ENCODE measurements at regions not wholly inside any gene's neighbourhood (a gene's known extent, or its start where the extent isn't known, plus 50 kb on each side); places are given as distances from the start of the nearest gene placed in this dataset.

GRCh38 chr16:59748531-59748930, 1014.4 kb upstream of the GOT2 start:
- H3K36me3 ChIP-seq (ENCODE audit: control insufficient read depth in 3 of 3, insufficient read depth in 2 of 3, low read depth in 1 of 3, low read length in 3 of 3), result no peaks in the 10 kb centered on the region
- H3K4me1 ChIP-seq (ENCODE audit: control insufficient read depth in 3 of 3, insufficient read depth in 2 of 3, low read depth in 1 of 3, low read length in 2 of 3), result no peaks in the 10 kb centered on the region
- no peak for DNase-seq
- 67 to 84% (median 74%) methylated on average over 3 of the region's 3 CpGs for WGBS, 3 donors
- no peak for FAIRE-seq
- no peak overlapping the region for H3K4me3 ChIP-seq (ENCODE audit: low read depth in 1 of 3, low read length in 3 of 3)
- no peaks in the 10 kb centered on the region for H3K27me3 ChIP-seq (ENCODE audit: control insufficient read depth in 3 of 3, insufficient read depth in 3 of 3, low read length in 3 of 3)
- no peaks in the 10 kb centered on the region for H3K9me3 ChIP-seq (ENCODE audit: control insufficient read depth in 2 of 2, insufficient read depth in 1 of 2, low read depth in 1 of 2, low read length in 1 of 2)
- H3K27ac ChIP-seq (ENCODE audit: low read depth in 1 of 3, low read length in 2 of 3), result no peak overlapping the region

- no peaks in the 10 kb centered on the region for H3K9me3 ChIP-seq (ENCODE audit: control insufficient read depth in 2 of 2, insufficient read depth in 1 of 2, low read depth in 1 of 2, low read length in 1 of 2)
- no peak for DNase-seq
- H3K27me3 ChIP-seq (ENCODE audit: control insufficient read depth in 3 of 3, insufficient read depth in 3 of 3, low read length in 3 of 3), result no peaks in the 10 kb centered on the region
- no peaks in the 10 kb centered on the region for H3K4me1 ChIP-seq (ENCODE audit: control insufficient read depth in 3 of 3, insufficient read depth in 2 of 3, low read depth in 1 of 3, low read length in 2 of 3)
- 86 to 89% (median 89%) methylated on average over 5 of the region's 5 CpGs for WGBS, 3 donors
- H3K27ac ChIP-seq (ENCODE audit: low read depth in 1 of 3, low read length in 2 of 3), result no peak overlapping the region
- FAIRE-seq, result no peak
- H3K4me3 ChIP-seq (ENCODE audit: low read depth in 1 of 3, low read length in 3 of 3), result no peak overlapping the region
- H3K36me3 ChIP-seq (ENCODE audit: control insufficient read depth in 3 of 3, insufficient read depth in 2 of 3, low read depth in 1 of 3, low read length in 3 of 3), result no peaks in the 10 kb centered on the region
Measured at GRCh38 chr16:59743504-59743903, 1009.4 kb upstream of the GOT2 start.

- no peaks in the 10 kb centered on the region for H3K36me3 ChIP-seq (ENCODE audit: control insufficient read depth in 3 of 3, insufficient read depth in 2 of 3, low read depth in 1 of 3, low read length in 3 of 3)
- no peaks in the 10 kb centered on the region for H3K4me1 ChIP-seq (ENCODE audit: control insufficient read depth in 3 of 3, insufficient read depth in 2 of 3, low read depth in 1 of 3, low read length in 2 of 3)
- no peak for FAIRE-seq
- H3K4me3 ChIP-seq (ENCODE audit: low read depth in 1 of 3, low read length in 3 of 3), result no peak overlapping the region
- H3K9me3 ChIP-seq (ENCODE audit: control insufficient read depth in 2 of 2, insufficient read depth in 1 of 2, low read depth in 1 of 2, low read length in 1 of 2), result no peaks in the 10 kb centered on the region
- DNase-seq, result no peak
- H3K27me3 ChIP-seq (ENCODE audit: control insufficient read depth in 3 of 3, insufficient read depth in 3 of 3, low read length in 3 of 3), result no peaks in the 10 kb centered on the region
- H3K27ac ChIP-seq (ENCODE audit: low read depth in 1 of 3, low read length in 2 of 3), result no peak overlapping the region
Measured at GRCh38 chr16:59740858-59741257, 1006.7 kb upstream of the GOT2 start.

- FAIRE-seq (no peak), DNase-seq (no peak)
- H3K4me1 ChIP-seq (ENCODE audit: control insufficient read depth in 3 of 3, insufficient read depth in 2 of 3, low read depth in 1 of 3, low read length in 2 of 3), result no peaks in the 10 kb centered on the region
- no peak overlapping the region for H3K4me3 ChIP-seq (ENCODE audit: low read depth in 1 of 3, low read length in 3 of 3)
- WGBS, 3 donors, result 29 to 47% (median 29%) methylated on average over 1 of the region's 1 CpG
- H3K9me3 ChIP-seq (ENCODE audit: control insufficient read depth in 2 of 2, insufficient read depth in 1 of 2, low read depth in 1 of 2, low read length in 1 of 2), result no peaks in the 10 kb centered on the region
- H3K36me3 ChIP-seq (ENCODE audit: control insufficient read depth in 3 of 3, insufficient read depth in 2 of 3, low read depth in 1 of 3, low read length in 3 of 3), result no peaks in the 10 kb centered on the region
- H3K27ac ChIP-seq (ENCODE audit: low read depth in 1 of 3, low read length in 2 of 3), result no peak overlapping the region
- no peaks in the 10 kb centered on the region for H3K27me3 ChIP-seq (ENCODE audit: control insufficient read depth in 3 of 3, insufficient read depth in 3 of 3, low read length in 3 of 3)
Measured at GRCh38 chr16:59737274-59737673, 1003.2 kb upstream of the GOT2 start.

- peaks cover 3% of the 10 kb centered on the region in 2 donors for H3K9me3 ChIP-seq (ENCODE audit: control insufficient read depth in 2 of 2, insufficient read depth in 1 of 2, low read depth in 1 of 2, low read length in 1 of 2)
- no peaks in the 10 kb centered on the region for H3K27me3 ChIP-seq (ENCODE audit: control insufficient read depth in 3 of 3, insufficient read depth in 3 of 3, low read length in 3 of 3)
- H3K36me3 ChIP-seq (ENCODE audit: control insufficient read depth in 3 of 3, insufficient read depth in 2 of 3, low read depth in 1 of 3, low read length in 3 of 3), result no peaks in the 10 kb centered on the region
- H3K4me3 ChIP-seq (ENCODE audit: low read depth in 1 of 3, low read length in 3 of 3), result no peak overlapping the region
- DNase-seq (no peak), FAIRE-seq (no peak)
- H3K4me1 ChIP-seq (ENCODE audit: control insufficient read depth in 3 of 3, insufficient read depth in 2 of 3, low read depth in 1 of 3, low read length in 2 of 3), result no peaks in the 10 kb centered on the region
- no peak overlapping the region for H3K27ac ChIP-seq (ENCODE audit: low read depth in 1 of 3, low read length in 2 of 3)
Measured at GRCh38 chr16:59733321-59733720, 999.2 kb upstream of the GOT2 start.

GRCh38 chr16:59729613-59730012, 995.5 kb upstream of the GOT2 start:
- 91 to 93% (median 91%) methylated on average over 3 of the region's 3 CpGs for WGBS, 3 donors
- Histone ChIP-seq H3K4me1 (ENCODE audit: control insufficient read depth in 3 of 3, insufficient read depth in 2 of 3, low read depth in 1 of 3, low read length in 2 of 3) (no peaks in the 10 kb centered on the region), H3K36me3 (ENCODE audit: control insufficient read depth in 3 of 3, insufficient read depth in 2 of 3, low read depth in 1 of 3, low read length in 3 of 3) (no peaks in the 10 kb centered on the region), H3K27ac (ENCODE audit: low read depth in 1 of 3, low read length in 2 of 3) (no peak overlapping the region), H3K4me3 (ENCODE audit: low read depth in 1 of 3, low read length in 3 of 3) (no peak overlapping the region), H3K9me3 (ENCODE audit: control insufficient read depth in 2 of 2, insufficient read depth in 1 of 2, low read depth in 1 of 2, low read length in 1 of 2) (peaks cover 3% of the 10 kb centered on the region in 2 donors), H3K27me3 (ENCODE audit: control insufficient read depth in 3 of 3, insufficient read depth in 3 of 3, low read length in 3 of 3) (no peaks in the 10 kb centered on the region)
- no peak for DNase-seq
- FAIRE-seq, result no peak

GRCh38 chr16:59719121-59719520, 985.0 kb upstream of the GOT2 start:
- H3K27me3 ChIP-seq (ENCODE audit: control insufficient read depth in 3 of 3, insufficient read depth in 3 of 3, low read length in 3 of 3), result no peaks in the 10 kb centered on the region
- no peak overlapping the region for H3K27ac ChIP-seq (ENCODE audit: low read depth in 1 of 3, low read length in 2 of 3)
- DNase-seq, result no peak
- H3K36me3 ChIP-seq (ENCODE audit: control insufficient read depth in 3 of 3, insufficient read depth in 2 of 3, low read depth in 1 of 3, low read length in 3 of 3), result no peaks in the 10 kb centered on the region
- no peaks in the 10 kb centered on the region for H3K4me1 ChIP-seq (ENCODE audit: control insufficient read depth in 3 of 3, insufficient read depth in 2 of 3, low read depth in 1 of 3, low read length in 2 of 3)
- H3K9me3 ChIP-seq (ENCODE audit: control insufficient read depth in 2 of 2, insufficient read depth in 1 of 2, low read depth in 1 of 2, low read length in 1 of 2), result no peaks in the 10 kb centered on the region
- 69 to 85% (median 72%) methylated on average over 2 of the region's 2 CpGs for WGBS, 3 donors
- no peak for FAIRE-seq
- H3K4me3 ChIP-seq (ENCODE audit: low read depth in 1 of 3, low read length in 3 of 3), result no peak overlapping the region

- DNase-seq (no peak), FAIRE-seq (no peak)
- no peaks in the 10 kb centered on the region for H3K27me3 ChIP-seq (ENCODE audit: control insufficient read depth in 3 of 3, insufficient read depth in 3 of 3, low read length in 3 of 3)
Measured at GRCh38 chr16:59707436-59708226, 973.5 kb upstream of the GOT2 start.

More at GRCh38 chr16:59707436-59708226, 973.5 kb upstream of the GOT2 start:
- H3K4me3 ChIP-seq (ENCODE audit: low read depth in 1 of 3, low read length in 3 of 3), result no peak overlapping the region
- no peak overlapping the region for H3K27ac ChIP-seq (ENCODE audit: low read depth in 1 of 3, low read length in 2 of 3)
- no peaks in the 10 kb centered on the region for H3K4me1 ChIP-seq (ENCODE audit: control insufficient read depth in 3 of 3, insufficient read depth in 2 of 3, low read depth in 1 of 3, low read length in 2 of 3)
- peaks cover 0 to 3% of the 10 kb centered on the region in 2 donors for H3K9me3 ChIP-seq (ENCODE audit: control insufficient read depth in 2 of 2, insufficient read depth in 1 of 2, low read depth in 1 of 2, low read length in 1 of 2)
- WGBS, 3 donors, result 70 to 82% (median 76%) methylated on average over 8 of the region's 8 CpGs
- H3K36me3 ChIP-seq (ENCODE audit: control insufficient read depth in 3 of 3, insufficient read depth in 2 of 3, low read depth in 1 of 3, low read length in 3 of 3), result no peaks in the 10 kb centered on the region

Data from small intestine (tissue), 7 donors.